H9 (cell line): ENCODE measurements at regions not wholly inside any gene's neighbourhood (a gene's known extent, or its start where the extent isn't known, plus 50 kb on each side); places are given as distances from the start of the nearest gene placed in this dataset.

Source experiments
- DNase-seq: peaks from one replicate; pipeline ENCODE4 v3.0.0-alpha.2; 2017
- H2AFZ ChIP-seq: one replicate; pipeline ENCODE4 v1.6.1; 2013; ENCODE audit warnings: mild to moderate bottlenecking, low read length, control low read depth, moderate library complexity
- H2AK5ac ChIP-seq: 2 replicates; pipeline ENCODE4 v1.6.1; 2013; ENCODE audit warnings: low read length, control low read depth, mixed read lengths; ENCODE audit not compliant: insufficient read length
- H2BK120ac ChIP-seq: one replicate; pipeline ENCODE4 v1.6.1; 2013; ENCODE audit warnings: low read depth, mild to moderate bottlenecking, low read length, control low read depth, inconsistent platforms; ENCODE audit not compliant: poor library complexity, severe bottlenecking
- H2BK12ac ChIP-seq: 2 replicates; pipeline ENCODE4 v1.6.1; 2013; ENCODE audit warnings: low read length, control low read depth, mixed read lengths, low read depth; ENCODE audit not compliant: insufficient read length
- H2BK15ac ChIP-seq: 2 replicates; pipeline ENCODE4 v1.6.1; 2013; ENCODE audit warnings: low read depth, low read length, control low read depth
- H2BK20ac ChIP-seq: one replicate; pipeline ENCODE4 v1.6.1; 2013; ENCODE audit warnings: low read depth, mild to moderate bottlenecking, low read length, control low read depth, inconsistent platforms; ENCODE audit not compliant: poor library complexity, severe bottlenecking
- H2BK5ac ChIP-seq: 2 replicates; pipeline ENCODE4 v1.6.1; 2013; ENCODE audit warnings: low read length, control low read depth, mixed read lengths; ENCODE audit not compliant: insufficient read length
- H3K14ac ChIP-seq: 2 replicates; pipeline ENCODE4 v1.6.1; 2013; ENCODE audit warnings: low read length, control low read depth; ENCODE audit not compliant: insufficient read depth
- H3K18ac ChIP-seq: 2 replicates; pipeline ENCODE4 v1.6.1; 2013; ENCODE audit warnings: low read depth, mild to moderate bottlenecking, mixed read lengths, low read length, control low read depth; ENCODE audit not compliant: insufficient read length
- H3K23ac ChIP-seq: 2 replicates; pipeline ENCODE4 v1.6.1; 2013; ENCODE audit warnings: low read length, control low read depth, mixed read lengths, low read depth; ENCODE audit not compliant: insufficient read length
- H3K23me2 ChIP-seq: 2 replicates; pipeline ENCODE4 v1.6.1; 2013; ENCODE audit warnings: low read depth, mild to moderate bottlenecking, mixed read lengths, low read length, control low read depth; ENCODE audit not compliant: insufficient read length, poor library complexity, severe bottlenecking
- H3K27ac ChIP-seq: 2 replicates; pipeline ENCODE4 v1.5.1; 2013; ENCODE audit warnings: low read length, control low read depth, mixed read lengths, low read depth; ENCODE audit not compliant: insufficient read length
- H3K27me3 ChIP-seq: 2 replicates; pipeline ENCODE4 v1.6.1; 2013; ENCODE audit warnings: low read length, control low read depth, inconsistent platforms; ENCODE audit not compliant: insufficient read depth
- H3K4ac ChIP-seq: 2 replicates; pipeline ENCODE4 v1.6.1; 2013; ENCODE audit warnings: low read depth, mild to moderate bottlenecking, control low read depth, inconsistent platforms, low read length, moderate library complexity
- H3K4me1 ChIP-seq: 2 replicates; pipeline ENCODE4 v1.6.1; 2013; ENCODE audit warnings: low read length, control low read depth, inconsistent platforms; ENCODE audit not compliant: insufficient read depth
- H3K4me2 ChIP-seq: 2 replicates; pipeline ENCODE4 v1.6.1; 2013; ENCODE audit warnings: low read length, control low read depth, mixed read lengths; ENCODE audit not compliant: insufficient read length, insufficient read depth
- H3K56ac ChIP-seq: 2 replicates; pipeline ENCODE4 v1.6.1; 2013; ENCODE audit warnings: low read depth, mild to moderate bottlenecking, mixed read lengths, low read length, control low read depth; ENCODE audit not compliant: insufficient read length
- H3K79me1 ChIP-seq: 2 replicates; pipeline ENCODE4 v1.6.1; 2013; ENCODE audit warnings: low read depth, mild to moderate bottlenecking, moderate library complexity, low read length, control low read depth, inconsistent platforms; ENCODE audit not compliant: insufficient read depth, poor library complexity, severe bottlenecking
- H3K79me2 ChIP-seq: 2 replicates; pipeline ENCODE4 v1.6.1; 2013; ENCODE audit warnings: low read length, control low read depth, inconsistent platforms; ENCODE audit not compliant: insufficient read depth
- H3K9ac ChIP-seq: 2 replicates; pipeline ENCODE4 v1.6.1; 2013; ENCODE audit warnings: low read length, control low read depth, mixed read lengths; ENCODE audit not compliant: insufficient read length; ENCODE audit errors: extremely low read depth
- H3K9me3 ChIP-seq: one replicate; pipeline ENCODE4 v1.6.1; 2013; ENCODE audit warnings: low read depth, low read length, inconsistent platforms; ENCODE audit not compliant: control insufficient read depth
- H3T11ph ChIP-seq: one replicate; pipeline ENCODE4 v1.6.1; 2013; ENCODE audit warnings: mild to moderate bottlenecking, low read length, control low read depth, inconsistent platforms
- H4K20me1 ChIP-seq: one replicate; pipeline ENCODE4 v1.6.1; 2013; ENCODE audit not compliant: control insufficient read depth, insufficient read length, insufficient read depth
- H4K5ac ChIP-seq: 2 replicates; pipeline ENCODE4 v1.6.1; 2013; ENCODE audit warnings: low read depth, mild to moderate bottlenecking, mixed read lengths, low read length, control low read depth; ENCODE audit not compliant: insufficient read length
- H4K8ac ChIP-seq: replicated peaks from 2 replicates; pipeline ENCODE4 v1.6.1; 2013; ENCODE audit warnings: low read length, control low read depth, mixed read lengths, low read depth; ENCODE audit not compliant: insufficient read length
- H4K91ac ChIP-seq: 2 replicates; pipeline ENCODE4 v1.6.1; 2013; ENCODE audit warnings: low read depth, mild to moderate bottlenecking, moderate library complexity, mixed read lengths, low read length, control low read depth; ENCODE audit not compliant: insufficient read length
- H3K27ac Mint-ChIP-seq, 3 experiments: 2 replicates in 2 of 3; 3 replicates in 1 of 3; pipeline ENCODE4 v1.8.0; 2020 to 2021; ENCODE audit warnings: mixed read lengths in 3 of 3, mild to moderate bottlenecking in 1 of 3, moderate library complexity in 1 of 3
- H3K27me3 Mint-ChIP-seq: 2 replicates; pipeline ENCODE4 v1.8.0; 2021; ENCODE audit warnings: low read depth, mild to moderate bottlenecking, moderate library complexity, mixed read lengths
- H3K36me3 Mint-ChIP-seq, 3 experiments: 2 replicates in 2 of 3; 3 replicates in 1 of 3; pipeline ENCODE4 v1.8.0; 2020 to 2021; ENCODE audit warnings: low read depth in 3 of 3, mixed read lengths in 3 of 3; ENCODE audit not compliant: insufficient read depth in 1 of 3
- H3K4me1 Mint-ChIP-seq, 2 experiments: 2 replicates each; pipeline ENCODE4 v1.8.0; 2020; ENCODE audit warnings: mixed read lengths in 2 of 2
- H3K4me3 Mint-ChIP-seq, 2 experiments: 2 replicates in 1 of 2; 3 replicates in 1 of 2; pipeline ENCODE4 v1.8.0; 2020 to 2021; ENCODE audit warnings: mild to moderate bottlenecking in 2 of 2, mixed read lengths in 2 of 2, moderate library complexity in 1 of 2
- H3K9me3 Mint-ChIP-seq, 2 experiments: 2 replicates in 1 of 2; 3 replicates in 1 of 2; pipeline ENCODE4 v1.8.0; 2020; ENCODE audit warnings: mild to moderate bottlenecking in 2 of 2, mixed read lengths in 2 of 2, moderate library complexity in 1 of 2
- WGBS: extraction: QIAGEN DNeasy Blood & Tissue Kit; methylation state at CpG from one replicate; pipeline ENCODE4 v1.1.7; 2013; ENCODE audit warnings: missing lambda C conversion rate, low lambda C conversion rate, mixed read lengths; ENCODE audit not compliant: insufficient read length; ENCODE audit errors: extremely low coverage; 5-methylcytosine and 5-hydroxymethylcytosine counted together
- TF ChIP-seq, protein P1 (sequence below): fragments of 200-600 bp; sonication (generic); conservative IDR thresholded peaks from 3 replicates; pipeline ENCODE4 v1.8.0; 2021; ENCODE audit warnings: antibody characterized with exemption, mild to moderate bottlenecking

DNA sequence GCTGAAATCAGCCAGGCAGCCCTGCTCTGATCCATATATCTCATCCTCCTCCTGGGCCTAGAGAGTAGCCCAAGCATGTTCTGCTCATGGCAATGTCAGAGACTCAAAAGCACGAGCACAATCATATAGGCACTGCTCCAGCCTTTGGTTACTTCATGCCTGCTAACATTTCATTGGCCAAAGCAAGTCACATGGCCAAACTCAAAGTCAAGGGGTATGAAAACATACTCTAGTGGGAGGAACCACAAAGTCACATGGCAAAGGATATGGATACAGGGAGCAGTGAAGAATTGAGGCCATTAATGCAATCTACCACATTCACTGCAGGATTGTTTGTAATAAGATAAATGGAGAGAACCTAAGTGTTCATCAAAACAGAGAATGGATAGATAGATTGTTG, 87.8 kb upstream of the SPATS2L start:
- H3K14ac ChIP-seq: no peak overlapping the region
- no peak overlapping the region for H2AFZ ChIP-seq

More for the DNA sequence above, 87.8 kb upstream of the SPATS2L start:
- H3K23me2 ChIP-seq: no peaks in the 10 kb centered on the region
- no peak overlapping the region for H3T11ph ChIP-seq
- TF ChIP-seq, protein P1, sequence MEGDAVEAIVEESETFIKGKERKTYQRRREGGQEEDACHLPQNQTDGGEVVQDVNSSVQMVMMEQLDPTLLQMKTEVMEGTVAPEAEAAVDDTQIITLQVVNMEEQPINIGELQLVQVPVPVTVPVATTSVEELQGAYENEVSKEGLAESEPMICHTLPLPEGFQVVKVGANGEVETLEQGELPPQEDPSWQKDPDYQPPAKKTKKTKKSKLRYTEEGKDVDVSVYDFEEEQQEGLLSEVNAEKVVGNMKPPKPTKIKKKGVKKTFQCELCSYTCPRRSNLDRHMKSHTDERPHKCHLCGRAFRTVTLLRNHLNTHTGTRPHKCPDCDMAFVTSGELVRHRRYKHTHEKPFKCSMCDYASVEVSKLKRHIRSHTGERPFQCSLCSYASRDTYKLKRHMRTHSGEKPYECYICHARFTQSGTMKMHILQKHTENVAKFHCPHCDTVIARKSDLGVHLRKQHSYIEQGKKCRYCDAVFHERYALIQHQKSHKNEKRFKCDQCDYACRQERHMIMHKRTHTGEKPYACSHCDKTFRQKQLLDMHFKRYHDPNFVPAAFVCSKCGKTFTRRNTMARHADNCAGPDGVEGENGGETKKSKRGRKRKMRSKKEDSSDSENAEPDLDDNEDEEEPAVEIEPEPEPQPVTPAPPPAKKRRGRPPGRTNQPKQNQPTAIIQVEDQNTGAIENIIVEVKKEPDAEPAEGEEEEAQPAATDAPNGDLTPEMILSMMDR: no peak
- WGBS: no CpG with 5 or more reads among the region's 1 CpG
- H2AK5ac ChIP-seq: no peak overlapping the region
- no peaks in the 10 kb centered on the region for H3K27me3 Mint-ChIP-seq
- 0 out of 7 replicates have a peak overlapping the region, but pooled peaks of 1 of the 3 experiments have one; percentile 7 for H3K27ac Mint-ChIP-seq
- no peak overlapping the region for H2BK120ac ChIP-seq
- no peak overlapping the region for H3K9ac ChIP-seq
- no peak overlapping the region for H4K8ac ChIP-seq
- peaks cover 5% of the 10 kb centered on the region; the same call in 1 of the 2 replicates for H3K4me1 ChIP-seq
- no peak overlapping the region for H4K91ac ChIP-seq
- no peaks in the 10 kb centered on the region for H3K79me2 ChIP-seq
- H3K4me3 Mint-ChIP-seq: no peak overlapping the region
- H3K4me2 ChIP-seq: no peak overlapping the region
- H3K27me3 ChIP-seq: no peaks in the 10 kb centered on the region
- no peak overlapping the region for H3K18ac ChIP-seq
- H4K5ac ChIP-seq: no peak overlapping the region
- DNase-seq: no peak
- H2BK5ac ChIP-seq: no peak overlapping the region
- H3K4me1 Mint-ChIP-seq: peaks cover 16 to 21% of the 10 kb centered on the region in 2 experiments
- H3K4ac ChIP-seq: no peak overlapping the region
- no peak overlapping the region for H3K56ac ChIP-seq
- H2BK20ac ChIP-seq: no peak overlapping the region
- H3K9me3 ChIP-seq: no peaks in the 10 kb centered on the region
- H4K20me1 ChIP-seq: no peaks in the 10 kb centered on the region
- H3K23ac ChIP-seq: no peak overlapping the region
- H2BK12ac ChIP-seq: no peak overlapping the region
- no peak overlapping the region for H3K27ac ChIP-seq
- H3K36me3 Mint-ChIP-seq: no peaks in the 10 kb centered on the region
- no peaks in the 10 kb centered on the region for H3K9me3 Mint-ChIP-seq
- H3K79me1 ChIP-seq: no peaks in the 10 kb centered on the region
- no peak overlapping the region for H2BK15ac ChIP-seq
